Cardiac muscle cell (in vitro differentiated cells and primary cell): ENCODE measurements at regions not wholly inside any gene's neighbourhood (a gene's known extent, or its start where the extent isn't known, plus 50 kb on each side); places are given as distances from the start of the nearest gene placed in this dataset.

Source experiments
- DNase-seq, 2 donors: peaks; one replicate each; pipeline versions ENCODE4 v3.0.0 to v3.0.0-alpha.2; 2010 to 2017; ENCODE audit warnings: low read depth in 1 of 2, low spot score in 1 of 2
- H3K27ac ChIP-seq: fragments of 200-600 bp; sonication (generic); 2 replicates; pipeline ENCODE4 v1.5.1; 2016
- H3K27me3 ChIP-seq: fragments of 200-600 bp; sonication (generic); 2 replicates; pipeline ENCODE4 v1.6.0; 2016; ENCODE audit warnings: control low read depth
- H3K36me3 ChIP-seq: fragments of 200-600 bp; sonication (generic); 2 replicates; pipeline ENCODE4 v1.5.1; 2016; ENCODE audit warnings: control low read depth
- H3K4me1 ChIP-seq: fragments of 200-600 bp; sonication (generic); 2 replicates; pipeline ENCODE4 v1.8.1; 2017; ENCODE audit warnings: low read depth, mild to moderate bottlenecking, mixed run types
- H3K4me3 ChIP-seq: fragments of 200-600 bp; sonication (generic); 2 replicates; pipeline ENCODE4 v1.5.1; 2016; ENCODE audit warnings: mild to moderate bottlenecking
- H3K9me3 ChIP-seq: fragments of 200-600 bp; sonication (generic); 2 replicates; pipeline ENCODE4 v1.5.1; 2017; ENCODE audit warnings: low read depth, mild to moderate bottlenecking, control low read depth
- CTCF ChIP-seq: IDR thresholded peaks from 2 replicates; pipeline ENCODE4 v1.5.1; 2012; ENCODE audit warnings: low read depth, mild to moderate bottlenecking, low read length

- no peak for DNase-seq
- Histone ChIP-seq H3K27ac (no peak overlapping the region), H3K9me3 (no peaks in the 10 kb centered on the region), H3K27me3 (no peaks in the 10 kb centered on the region), H3K4me3 (no peak overlapping the region), H3K4me1 (no peaks in the 10 kb centered on the region), H3K36me3 (no peaks in the 10 kb centered on the region)
- TF ChIP-seq CTCF = no peak
Measured at GRCh38 chr12:13769966-13770365, 211.4 kb downstream of the GRIN2B start.

- Histone ChIP-seq H3K27ac (no peak overlapping the region), H3K27me3 (no peaks in the 10 kb centered on the region), H3K9me3 (no peaks in the 10 kb centered on the region), H3K4me3 (no peak overlapping the region), H3K36me3 (no peaks in the 10 kb centered on the region), H3K4me1 (no peaks in the 10 kb centered on the region)
- TF ChIP-seq CTCF = no peak
- DNase-seq = no peak
Measured at GRCh38 chr12:13769273-13769672, 212.1 kb downstream of the GRIN2B start.

- DNase-seq = no peak
- H3K4me1 ChIP-seq = no peaks in the 10 kb centered on the region
- no peak overlapping the region for H3K27ac ChIP-seq
- no peaks in the 10 kb centered on the region for H3K27me3 ChIP-seq
- no peaks in the 10 kb centered on the region for H3K9me3 ChIP-seq
- TF ChIP-seq CTCF = no peak
- no peak overlapping the region for H3K4me3 ChIP-seq
- no peaks in the 10 kb centered on the region for H3K36me3 ChIP-seq
Measured at GRCh38 chr12:13764748-13765147, 216.7 kb downstream of the GRIN2B start.

- Histone ChIP-seq H3K36me3 (no peaks in the 10 kb centered on the region), H3K27me3 (no peaks in the 10 kb centered on the region), H3K4me3 (no peak overlapping the region), H3K9me3 (no peaks in the 10 kb centered on the region), H3K4me1 (peaks cover 8% of the 10 kb centered on the region), H3K27ac (no peak overlapping the region)
- peak in 1 of 2 donors; percentile 15 for DNase-seq
- no peak for TF ChIP-seq CTCF
Measured at GRCh38 chr12:13749389-13749788, 232.0 kb downstream of the GRIN2B start.

- Histone ChIP-seq H3K4me1 (peaks cover 9% of the 10 kb centered on the region), H3K27me3 (no peaks in the 10 kb centered on the region), H3K36me3 (no peaks in the 10 kb centered on the region), H3K27ac (no peak overlapping the region), H3K4me3 (no peak overlapping the region), H3K9me3 (no peaks in the 10 kb centered on the region)
- DNase-seq = no peak
- TF ChIP-seq CTCF = no peak
Measured at GRCh38 chr12:13745111-13745860, 236.1 kb downstream of the GRIN2B start.
